Heart left ventricle (tissue), 16 donors: ENCODE measurements at regions not wholly inside any gene's neighbourhood (a gene's known extent, or its start where the extent isn't known, plus 50 kb on each side); places are given as distances from the start of the nearest gene placed in this dataset.

Experiments
- ATAC-seq, 4 donors: fragments of 200-7000 bp; cut with Tn5 transposase; one replicate each; pipeline ENCODE4 v1.9.1; 2020 to 2022; ENCODE audit warnings: moderate library complexity in 4 of 4, mild to moderate bottlenecking in 3 of 4, moderate number of reproducible peaks in 1 of 4
- DNase-seq, 5 donors: peaks; one replicate each; pipeline ENCODE4 v3.0.0-alpha.2; 2020
- H3K27ac ChIP-seq, 12 donors: fragments of 200-600 bp; sonication (generic) in 4 of 12; one replicate each; pipeline versions ENCODE4 v1.5.0 to v1.8.0; 2016 to 2022; ENCODE audit warnings: mild to moderate bottlenecking in 2 of 12
- H3K27me3 ChIP-seq, 9 donors: fragments of 200-600 bp; sonication (generic) in 2 of 9; one replicate each; pipeline versions ENCODE4 v1.5.1 to v1.8.0; 2016 to 2022; ENCODE audit warnings: mild to moderate bottlenecking in 3 of 9
- H3K36me3 ChIP-seq, 9 donors: fragments of 200-600 bp; sonication (generic) in 2 of 9; one replicate each; pipeline versions ENCODE4 v1.5.0 to v1.8.0; 2018 to 2022; ENCODE audit warnings: mild to moderate bottlenecking in 2 of 9
- H3K4me1 ChIP-seq, 12 donors: fragments of 200-600 bp; sonication (generic) in 4 of 12; one replicate each; pipeline versions ENCODE4 v1.5.0 to v1.8.0; 2016 to 2022; ENCODE audit warnings: mild to moderate bottlenecking in 3 of 12
- H3K4me3 ChIP-seq, 12 donors: fragments of 200-600 bp; sonication (generic) in 4 of 12; one replicate each; pipeline versions ENCODE4 v1.5.0 to v1.8.0; 2017 to 2022; ENCODE audit warnings: mild to moderate bottlenecking in 9 of 12, moderate library complexity in 4 of 12
- H3K9me3 ChIP-seq, 12 donors: fragments of 200-600 bp; sonication (generic) in 4 of 12; one replicate each; pipeline versions ENCODE4 v1.5.0 to v1.8.0; 2016 to 2022; ENCODE audit warnings: mild to moderate bottlenecking in 1 of 12
- CTCF ChIP-seq, 12 donors: fragments of 200-600 bp; sonication (generic) in 4 of 12; IDR thresholded peaks; one replicate each; pipeline versions ENCODE4 v1.5.0 to v1.8.0; 2018 to 2022; ENCODE audit warnings: antibody characterized with exemption in 12 of 12, mild to moderate bottlenecking in 5 of 12
- POLR2A ChIP-seq, 2 donors: fragments of 450-650 bp; IDR thresholded peaks; one replicate each; pipeline ENCODE4 v1.6.1; 2017; ENCODE audit warnings: antibody characterized with exemption in 2 of 2, mild to moderate bottlenecking in 2 of 2, moderate library complexity in 2 of 2
- WGBS, 4 donors: extraction: QIAGEN DNeasy Blood & Tissue Kit in 2 of 4; methylation state at CpG; one replicate each; pipeline versions ENCODE4 v1.1.5 to v1.1.7; 2013 to 2018; 5-methylcytosine and 5-hydroxymethylcytosine counted together
- intact Hi-C, 10 donors: fragments of 100-400 bp; cut with DNase I; formaldehyde crosslinking; loops; one replicate each; pipeline versions ENCODE4 v1.11.1 to v1.14.2; 2022
- donor health status: ischemic (EF 13 %, LVEDD 7.1; RV severe dilation, severe dysfunction).
- donor health status: healthy with polysubstance abuse.
- donor health status: DM: no; HTN: yes; CAD: no.
- donor health status: DM: no; HTN: no; CAD: no.
- donor health status: ischemic (EF 25% LVEDD 6.9; RV normal size, moderate dysfunction).
- donor health status: ischemic (EF 25% LVEDD 5.7; RV mildly dilated, moderate dysfunction).
- donor health status: healthy.
- donor health status: DM: yes; HTN: yes; CAD: no.
- donor health status: ischemic (EF 35%, LVEDD 5.7; RV mildly dilated, moderate dysfunction).
- donor health status: nonischemic (EF 11% LVEDD 7.7; RV severe dilation, severe dysfunction).
- donor health status: DM: yes; HTN: yes; CAD: no.
- donor health status: PGD.
- donor health status: ischemic (EF 29% LVEDD 5.4; RV normal size, mild dysfunction).
- donor health status: nonischemic (EF 23%, LVEDD 6.1; RV moderate dilation, normal function).

GRCh38 chr22:22047776-22048175 is 65.2 kb upstream of the TOP3B start:
- no peaks in the 10 kb centered on the region for H3K36me3 ChIP-seq
- no peak for ATAC-seq
- H3K27ac ChIP-seq = no peak overlapping the region
- DNase-seq = no peak
- no peaks in the 10 kb centered on the region for H3K4me1 ChIP-seq
- TF ChIP-seq CTCF (IDR thresholded peaks at IDR 0.05) = no peak
- 70 to 80% (median 77%) methylated on average over 4 of the region's 4 CpGs for WGBS, 4 donors
- peaks cover 0 to 12% (median 0%) of the 10 kb centered on the region in 9 donors for H3K27me3 ChIP-seq
- peaks cover 0 to 7% (median 0%) of the 10 kb centered on the region in 12 donors for H3K9me3 ChIP-seq
- intact Hi-C loops = no loop called here
- H3K4me3 ChIP-seq = no peak overlapping the region

GRCh38 chr22:22047266-22047665 is 64.7 kb upstream of the TOP3B start:
- no peak overlapping the region for H3K27ac ChIP-seq
- intact Hi-C loops = no loop called here
- no peaks in the 10 kb centered on the region for H3K4me1 ChIP-seq
- H3K9me3 ChIP-seq = peaks cover 0 to 2% (median 0%) of the 10 kb centered on the region in 12 donors
- 65 to 80% (median 70%) methylated on average over 3 of the region's 3 CpGs for WGBS, 4 donors
- DNase-seq = no peak
- no peak for TF ChIP-seq CTCF (IDR thresholded peaks at IDR 0.05)
- ATAC-seq = no peak
- no peaks in the 10 kb centered on the region for H3K36me3 ChIP-seq
- no peak overlapping the region for H3K4me3 ChIP-seq
- peaks cover 0 to 12% (median 0%) of the 10 kb centered on the region in 9 donors for H3K27me3 ChIP-seq

- Histone ChIP-seq H3K9me3 (no peaks in the 10 kb centered on the region), H3K4me3 (no peak overlapping the region), H3K4me1 (no peaks in the 10 kb centered on the region), H3K27ac (no peak overlapping the region), H3K36me3 (no peaks in the 10 kb centered on the region), H3K27me3 (peaks cover 0 to 12% (median 0%) of the 10 kb centered on the region in 9 donors)
- WGBS, 4 donors = 34 to 56% (median 44%) methylated on average over 3 of the region's 3 CpGs
- intact Hi-C loops = no loop called here
- DNase-seq (no peak), ATAC-seq (no peak)
- no peak for TF ChIP-seq CTCF (IDR thresholded peaks at IDR 0.05)
- no peak for TF ChIP-seq POLR2A (IDR thresholded peaks at IDR 0.05)
These were observed 63.8 kb upstream of the TOP3B start for GRCh38 chr22:22046370-22046769.

GRCh38 chr22:22045571-22046335 is 63.2 kb upstream of the TOP3B start:
- no peak overlapping the region for H3K4me3 ChIP-seq
- ATAC-seq (no peak), DNase-seq (no peak)
- TF ChIP-seq CTCF (IDR thresholded peaks at IDR 0.05) (no peak), POLR2A (IDR thresholded peaks at IDR 0.05) (no peak)
- 57 to 63% (median 62%) methylated on average over 6 of the region's 6 CpGs for WGBS, 4 donors
- intact Hi-C loops = no loop called here
- peaks cover 0 to 12% (median 0%) of the 10 kb centered on the region in 9 donors for H3K27me3 ChIP-seq
- H3K9me3 ChIP-seq = no peaks in the 10 kb centered on the region
- H3K4me1 ChIP-seq = no peaks in the 10 kb centered on the region
- H3K27ac ChIP-seq = no peak overlapping the region
- no peaks in the 10 kb centered on the region for H3K36me3 ChIP-seq
